H1 (cell line): ENCODE measurements at regions not wholly inside any gene's neighbourhood (a gene's known extent, or its start where the extent isn't known, plus 50 kb on each side); places are given as distances from the start of the nearest gene placed in this dataset.

Experiments
- CTCF ChIA-PET: fragments of 300-600 bp; sonication (Branson Sonifier 250); formaldehyde crosslinking; loops from one replicate; lab custom pipeline; 2021; ENCODE audit not compliant: partially characterized antibody; lab: Charles Lee
- POLR2A ChIA-PET: fragments of 300-600 bp; sonication (Branson Sonifier 250); formaldehyde crosslinking; loops from one replicate; lab custom pipeline; 2021; ENCODE audit warnings: inconsistent platforms; ENCODE audit not compliant: partially characterized antibody; lab: Charles Lee
- DNase-seq, 2 experiments: peaks; one replicate each; pipeline versions ENCODE4 v3.0.0 to v3.0.0-alpha.2; 2010 to 2022; ENCODE audit warnings: low spot score in 2 of 2, low read depth in 1 of 2, mixed read lengths in 1 of 2
- FAIRE-seq: peaks from 2 replicates; lab custom pipeline; 2011; peaks lifted over from hg19 to GRCh38; lab: Jason Lieb, UNC
- H2AFZ ChIP-seq: 2 replicates; pipeline ENCODE4 v1.8.1; 2012; ENCODE audit warnings: low read length, inconsistent platforms
- H2AK5ac ChIP-seq: 2 replicates; pipeline ENCODE4 v1.6.1; 2013; ENCODE audit warnings: low read depth, low read length
- H2BK120ac ChIP-seq: replicated peaks from 2 replicates; pipeline ENCODE3; 2013; ENCODE audit warnings: low read depth, low read length, inconsistent platforms
- H2BK12ac ChIP-seq: 2 replicates; pipeline ENCODE4 v1.6.1; 2013; ENCODE audit warnings: low read depth, low read length
- H2BK15ac ChIP-seq: 2 replicates; pipeline ENCODE4 v1.6.1; 2013; ENCODE audit warnings: low read length
- H2BK20ac ChIP-seq: 2 replicates; pipeline ENCODE4 v1.6.1; 2013; ENCODE audit warnings: low read length
- H2BK5ac ChIP-seq: 2 replicates; pipeline ENCODE4 v1.6.1; 2013; ENCODE audit warnings: low read depth, low read length
- H3K14ac ChIP-seq: 2 replicates; pipeline ENCODE4 v1.6.1; 2013; ENCODE audit warnings: inconsistent platforms; ENCODE audit not compliant: insufficient read length
- H3K18ac ChIP-seq: 2 replicates; pipeline ENCODE4 v1.6.1; 2013; ENCODE audit warnings: low read length; ENCODE audit errors: extremely low read depth
- H3K23ac ChIP-seq: 2 replicates; pipeline ENCODE4 v1.6.1; 2013; ENCODE audit warnings: inconsistent platforms; ENCODE audit not compliant: insufficient read length
- H3K23me2 ChIP-seq: 2 replicates; pipeline ENCODE4 v1.6.1; 2013; ENCODE audit warnings: low read depth, low read length
- H3K27ac ChIP-seq: 2 replicates; pipeline ENCODE4 v1.6.1; 2011; ENCODE audit warnings: low read depth, low read length, inconsistent platforms
- H3K27me3 ChIP-seq, 4 experiments: replicated peaks in 1 of 4; 1 replicate in 1 of 4; 2 replicates in 3 of 4; pipeline versions ENCODE4 v1.6.1 to v1.8.1; 2011 to 2013; ENCODE audit warnings: low read length in 3 of 4, mild to moderate bottlenecking in 3 of 4, inconsistent platforms in 2 of 4, mixed read lengths in 2 of 4, moderate library complexity in 1 of 4; ENCODE audit not compliant: control insufficient read depth in 3 of 4, insufficient read depth in 3 of 4; ENCODE audit errors: extremely low read depth in 1 of 4
- H3K36me3 ChIP-seq, 4 experiments: 2 replicates each; pipeline versions ENCODE4 v1.6.1 to v1.8.1; 2011 to 2013; ENCODE audit warnings: mild to moderate bottlenecking in 4 of 4, low read length in 3 of 4, moderate library complexity in 2 of 4, control low read depth in 1 of 4, inconsistent platforms in 1 of 4; ENCODE audit not compliant: insufficient read depth in 4 of 4, control insufficient read depth in 2 of 4
- H3K4ac ChIP-seq: replicated peaks from 2 replicates; pipeline ENCODE3; 2013; ENCODE audit warnings: low read length, low read depth, mixed read lengths, inconsistent platforms; ENCODE audit not compliant: insufficient read length
- H3K4me1 ChIP-seq, 4 experiments: replicated peaks in 1 of 4; 1 replicate in 1 of 4; 2 replicates in 3 of 4; pipeline versions ENCODE4 v1.6.1 to v1.8.1; 2011 to 2013; ENCODE audit warnings: low read length in 3 of 4, inconsistent platforms in 2 of 4, mixed read lengths in 1 of 4; ENCODE audit not compliant: insufficient read depth in 4 of 4, control insufficient read depth in 3 of 4
- H3K4me2 ChIP-seq, 2 experiments: 2 replicates each; pipeline versions ENCODE4 v1.6.1 to v1.8.1; 2011 to 2013; ENCODE audit warnings: low read depth in 2 of 2, low read length in 2 of 2, control low read depth in 1 of 2, inconsistent platforms in 1 of 2, mild to moderate bottlenecking in 1 of 2; ENCODE audit not compliant: insufficient read depth in 1 of 2
- H3K4me3 ChIP-seq, 4 experiments: fragments of 200-600, 300-600 bp in 1 of 4; sonication (generic), shearing (Covaris generic), sonication (Bioruptor Twin) in 1 of 4; 2 replicates each; pipeline versions ENCODE4 v1.5.1 to v1.8.1; 2011 to 2016; ENCODE audit warnings: low read length in 4 of 4, low read depth in 3 of 4, control low read depth in 2 of 4, inconsistent platforms in 2 of 4, mild to moderate bottlenecking in 2 of 4, mixed read lengths in 1 of 4, moderate library complexity in 1 of 4; ENCODE audit not compliant: insufficient read depth in 2 of 4; ENCODE audit errors: extremely low read depth in 1 of 4
- H3K56ac ChIP-seq: replicated peaks from 2 replicates; pipeline ENCODE3; 2013; ENCODE audit warnings: low read depth, mild to moderate bottlenecking, mixed read lengths, low read length, inconsistent platforms; ENCODE audit not compliant: insufficient read length
- H3K79me1 ChIP-seq: 2 replicates; pipeline ENCODE4 v1.6.1; 2013; ENCODE audit warnings: low read depth, low read length, control low read depth
- H3K79me2 ChIP-seq, 2 experiments: 2 replicates each; pipeline versions ENCODE4 v1.6.1 to v1.8.1; 2012 to 2013; ENCODE audit warnings: low read length in 2 of 2, mild to moderate bottlenecking in 2 of 2, inconsistent platforms in 1 of 2; ENCODE audit not compliant: insufficient read depth in 2 of 2, control insufficient read depth in 1 of 2
- H3K9ac ChIP-seq, 4 experiments: replicated peaks in 1 of 4; 1 replicate in 1 of 4; 2 replicates in 3 of 4; pipeline versions ENCODE4 v1.6.1 to v1.8.1; 2011 to 2013; ENCODE audit warnings: low read depth in 3 of 4, low read length in 3 of 4, control low read depth in 2 of 4, mild to moderate bottlenecking in 2 of 4, moderate library complexity in 2 of 4, inconsistent platforms in 1 of 4; ENCODE audit errors: extremely low read depth in 1 of 4
- H3K9me3 ChIP-seq, 2 experiments: 2 replicates each; pipeline versions ENCODE4 v1.6.1 to v1.8.1; 2012 to 2013; ENCODE audit warnings: mild to moderate bottlenecking in 2 of 2, moderate library complexity in 2 of 2, control low read depth in 1 of 2, inconsistent platforms in 1 of 2, low read depth in 1 of 2, low read length in 1 of 2, mixed read lengths in 1 of 2; ENCODE audit not compliant: insufficient read depth in 2 of 2
- H4K20me1 ChIP-seq, 2 experiments: replicated peaks in 1 of 2; 2 replicates each; pipeline versions ENCODE3 to v1.8.1; 2011 to 2013; ENCODE audit warnings: inconsistent platforms in 2 of 2, low read length in 2 of 2, mild to moderate bottlenecking in 1 of 2; ENCODE audit not compliant: insufficient read depth in 2 of 2, control insufficient read depth in 1 of 2
- H4K5ac ChIP-seq: 2 replicates; pipeline ENCODE4 v1.6.1; 2013; ENCODE audit warnings: low read length, low read depth, mixed read lengths, inconsistent platforms; ENCODE audit not compliant: insufficient read length
- H4K8ac ChIP-seq: 2 replicates; pipeline ENCODE4 v1.8.0; 2013; ENCODE audit warnings: mild to moderate bottlenecking, moderate library complexity, low read length, inconsistent platforms; ENCODE audit not compliant: insufficient read depth; ENCODE audit errors: extremely low read depth
- H4K91ac ChIP-seq: replicated peaks from 2 replicates; pipeline ENCODE3; 2013; ENCODE audit warnings: low read length, mixed read lengths, inconsistent platforms; ENCODE audit not compliant: insufficient read length
- CHD1 ChIP-seq: IDR thresholded peaks from 2 replicates; pipeline ENCODE4 v1.6.1; 2012; ENCODE audit warnings: low read depth, low read length, improper control_type of control experiment
- CTBP2 ChIP-seq: IDR thresholded peaks from 2 replicates; pipeline ENCODE4 v1.7.0; 2011; ENCODE audit warnings: borderline replicate concordance, mild to moderate bottlenecking, moderate library complexity, mixed read lengths, low read length; ENCODE audit not compliant: insufficient read depth, insufficient read length
- FOSL1 ChIP-seq: IDR thresholded peaks from 2 replicates; pipeline ENCODE4 v1.6.1; 2011; ENCODE audit warnings: mild to moderate bottlenecking, low read depth, low read length, moderate library complexity; ENCODE audit not compliant: insufficient read depth
- HDAC6 ChIP-seq: IDR thresholded peaks from one replicate; pipeline ENCODE4 v1.7.1; 2012; ENCODE audit warnings: low read depth, mild to moderate bottlenecking, inconsistent platforms, low read length, moderate library complexity
- JUN ChIP-seq: IDR thresholded peaks from 2 replicates; pipeline ENCODE4 v1.6.1; 2011; ENCODE audit warnings: low read depth, mild to moderate bottlenecking, improper control_type of control experiment, low read length
- JUND ChIP-seq: IDR thresholded peaks from 2 replicates; pipeline ENCODE4 v1.6.1; 2011; ENCODE audit warnings: mild to moderate bottlenecking, improper control_type of control experiment, low read length
- KDM1A ChIP-seq: fragments of 200-600, 300-600 bp; sonication (generic); IDR thresholded peaks from 2 replicates; pipeline ENCODE4 v1.7.1; 2016; ENCODE audit warnings: mild to moderate bottlenecking, low read length, borderline replicate concordance
- MAFK ChIP-seq: IDR thresholded peaks from 2 replicates; pipeline ENCODE4 v1.6.1; 2012; ENCODE audit warnings: low read depth, mild to moderate bottlenecking, improper control_type of control experiment, low read length
- NANOG ChIP-seq: IDR thresholded peaks from 2 replicates; pipeline ENCODE4 v1.6.1; 2011; ENCODE audit warnings: low read length, low read depth, mild to moderate bottlenecking, inconsistent platforms; ENCODE audit not compliant: insufficient read depth, poor library complexity, severe bottlenecking
- WGBS, 2 experiments: shearing (Covaris generic) in 1 of 2; methylation state at CpG; one replicate each; pipeline versions ENCODE4 v1.1.6 to v1.1.7; 2013 to 2015; ENCODE audit warnings: low lambda C conversion rate in 2 of 2, mixed read lengths in 2 of 2, inconsistent platforms in 1 of 2, low coverage in 1 of 2, missing lambda C conversion rate in 1 of 2; ENCODE audit not compliant: insufficient replicate concordance in 2 of 2, insufficient coverage in 1 of 2, insufficient read length in 1 of 2; ENCODE audit errors: extremely low coverage in 1 of 2, missing lambda C conversion rate in 1 of 2; 5-methylcytosine and 5-hydroxymethylcytosine counted together
- TF ChIP-seq, protein P1 (sequence below): IDR thresholded peaks from 2 replicates; pipeline ENCODE4 v1.6.1; 2012; ENCODE audit warnings: inconsistent platforms

DNA sequence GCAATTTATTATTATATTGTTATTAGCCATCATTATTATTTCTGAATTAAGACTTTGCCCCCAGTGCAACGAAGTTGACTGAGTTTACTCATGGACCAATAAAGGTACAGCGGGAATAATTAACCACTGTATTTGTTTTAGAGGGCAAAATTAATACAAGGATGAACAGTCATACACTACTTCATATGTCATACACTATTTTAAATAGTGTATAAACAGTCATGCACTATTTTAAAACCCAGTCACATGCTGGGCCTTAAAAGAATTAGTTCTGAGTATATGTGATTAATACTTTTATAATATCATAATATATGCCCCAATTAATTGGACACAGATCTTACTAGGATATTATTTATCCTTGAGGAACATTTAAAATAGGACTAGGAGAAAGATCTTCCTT is 125.3 kb upstream of the NANOGP8 start:
- H3K79me1 ChIP-seq, result no peaks in the 10 kb centered on the region
- H3K9ac ChIP-seq, result no peak overlapping the region
- no peak overlapping the region for H2BK20ac ChIP-seq
- POLR2A ChIA-PET, result no interaction called here
- H3K27ac ChIP-seq, result no peak overlapping the region
- H4K8ac ChIP-seq, result no peak overlapping the region
- no peak overlapping the region for H2BK5ac ChIP-seq
- H3K79me2 ChIP-seq, result no peaks in the 10 kb centered on the region
- TF ChIP-seq, protein P1, sequence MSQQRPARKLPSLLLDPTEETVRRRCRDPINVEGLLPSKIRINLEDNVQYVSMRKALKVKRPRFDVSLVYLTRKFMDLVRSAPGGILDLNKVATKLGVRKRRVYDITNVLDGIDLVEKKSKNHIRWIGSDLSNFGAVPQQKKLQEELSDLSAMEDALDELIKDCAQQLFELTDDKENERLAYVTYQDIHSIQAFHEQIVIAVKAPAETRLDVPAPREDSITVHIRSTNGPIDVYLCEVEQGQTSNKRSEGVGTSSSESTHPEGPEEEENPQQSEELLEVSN, result no peak
- TF ChIP-seq CTBP2, result no peak
- TF ChIP-seq CHD1, result no peak
- no peak for TF ChIP-seq MAFK
- TF ChIP-seq JUN, result no peak
- no peak for TF ChIP-seq NANOG
- TF ChIP-seq JUND, result no peak
- no peak for TF ChIP-seq FOSL1
- no peak for TF ChIP-seq HDAC6
- no peak for TF ChIP-seq KDM1A
- H3K23ac ChIP-seq, result no peak overlapping the region
- no peak overlapping the region for H3K56ac ChIP-seq
- no peaks in the 10 kb centered on the region for H3K27me3 ChIP-seq
- no peaks in the 10 kb centered on the region for H4K20me1 ChIP-seq
- DNase-seq (no peak), FAIRE-seq (no peak)
- 46% methylated on average over 2 of the region's 2 CpGs; no CpG with 5 or more reads in 1 of the 2 experiments for WGBS, 2 experiments
- H2BK15ac ChIP-seq, result no peak overlapping the region
- no peak overlapping the region for H2BK120ac ChIP-seq
- no peak overlapping the region for H3K18ac ChIP-seq
- H3K4ac ChIP-seq, result no peak overlapping the region
- H3K9me3 ChIP-seq, result no peaks in the 10 kb centered on the region
- CTCF ChIA-PET, result no interaction called here
- H3K14ac ChIP-seq, result no peak overlapping the region
- no peaks in the 10 kb centered on the region for H3K23me2 ChIP-seq
- H2BK12ac ChIP-seq, result no peak overlapping the region
- H2AFZ ChIP-seq, result no peak overlapping the region
- H3K4me3 ChIP-seq, result no peak overlapping the region
- H2AK5ac ChIP-seq, result no peak overlapping the region
- no peaks in the 10 kb centered on the region for H3K4me1 ChIP-seq
- H4K91ac ChIP-seq, result no peak overlapping the region
- H3K36me3 ChIP-seq, result no peaks in the 10 kb centered on the region
- no peak overlapping the region for H3K4me2 ChIP-seq
- H4K5ac ChIP-seq, result no peak overlapping the region
